HG03064 (cell line): ENCODE measurements at regions not wholly inside any gene's neighbourhood (a gene's known extent, or its start where the extent isn't known, plus 50 kb on each side); places are given as distances from the start of the nearest gene placed in this dataset.
"Not testable (repeated sequence)": the region's sequence is repeated elsewhere in the genome, so short reads cannot be mapped to it uniquely, and the experiment has no call there.

Source experiments
- ATAC-seq: cut with Tn5 transposase; IDR thresholded peaks from one replicate; pipeline ENCODE4 v1.9.1; 2021; ENCODE audit warnings: low read depth; ENCODE audit not compliant: unreplicated experiment

- not testable (repeated sequence) for ATAC-seq
Measured at GRCh38 chr10:63984061-63984460, 462.9 kb downstream of the REEP3 start.

- ATAC-seq, result no peak
Measured at GRCh38 chr10:63986536-63986935, 465.3 kb downstream of the REEP3 start.

- no peak for ATAC-seq
Measured at GRCh38 chr10:63987212-63987611, 466.0 kb downstream of the REEP3 start.

DNA sequence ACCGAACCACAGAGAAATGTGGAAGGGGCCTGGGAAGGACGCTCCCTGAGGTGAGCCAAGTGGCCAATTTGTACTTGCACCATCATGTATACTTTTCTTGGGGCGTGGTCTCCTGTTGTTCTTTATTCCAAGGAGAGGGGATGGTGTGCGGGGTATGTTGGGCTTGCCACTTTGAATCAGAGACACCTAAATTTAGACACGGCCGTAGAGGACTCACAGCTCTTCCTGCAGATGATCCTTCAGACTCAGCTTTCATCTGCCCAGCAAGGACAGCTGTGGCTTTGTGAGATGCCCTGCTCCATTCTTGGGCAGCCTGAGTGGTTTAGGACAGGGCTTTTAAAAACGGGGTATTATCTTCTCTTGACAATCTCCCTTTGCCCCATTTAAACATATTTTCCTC lies 473.2 kb downstream of the REEP3 start:
- no peak for ATAC-seq

GRCh38 chr10:64007157-64007556 lies 486.0 kb downstream of the REEP3 start:
- no peak for ATAC-seq

GRCh38 chr10:64010711-64011110 lies 489.5 kb downstream of the REEP3 start:
- ATAC-seq, result no peak

DNA sequence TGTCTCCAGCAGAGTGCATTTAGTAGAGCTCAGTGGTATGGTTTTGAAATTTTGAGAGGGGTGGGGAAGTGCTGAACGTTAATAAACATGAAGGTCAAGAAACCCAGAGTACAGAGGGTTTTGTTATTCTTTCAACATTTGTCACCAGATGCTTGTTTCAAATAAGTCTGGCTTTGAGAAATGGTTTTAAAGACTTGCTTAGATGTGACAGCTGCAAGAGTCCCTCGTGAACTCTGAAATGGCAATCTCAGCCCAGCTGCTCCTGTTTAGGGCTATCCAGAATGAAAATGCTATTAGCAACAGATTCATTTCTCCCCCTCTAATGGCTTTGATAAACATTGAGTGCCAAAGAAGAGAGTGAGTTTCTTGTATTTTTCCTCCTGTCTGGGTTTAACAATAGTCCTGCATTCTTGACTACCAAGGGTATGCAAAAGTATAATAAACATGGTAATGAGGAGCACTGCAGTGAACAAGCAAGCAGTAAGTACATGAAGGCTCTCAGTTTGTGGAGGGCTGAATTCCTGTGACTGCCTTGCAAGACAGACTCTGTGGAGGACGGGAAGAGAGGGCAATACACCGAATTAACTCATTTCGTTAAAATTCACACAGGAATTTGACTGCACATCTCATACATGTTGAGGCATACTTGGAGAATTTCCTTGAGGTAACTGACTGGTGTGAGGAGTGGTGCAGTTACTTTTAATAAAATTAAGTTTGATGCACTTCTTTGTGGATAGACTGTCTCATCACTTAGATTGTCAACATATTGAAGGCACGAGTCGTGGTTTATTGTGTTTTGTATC lies 490.9 kb downstream of the REEP3 start:
- ATAC-seq, result no peak

GRCh38 chr10:64014281-64014680 lies 493.1 kb downstream of the REEP3 start:
- no peak for ATAC-seq

- ATAC-seq, result no peak
Measured at GRCh38 chr10:64023926-64024470, 502.8 kb downstream of the REEP3 start.

DNA sequence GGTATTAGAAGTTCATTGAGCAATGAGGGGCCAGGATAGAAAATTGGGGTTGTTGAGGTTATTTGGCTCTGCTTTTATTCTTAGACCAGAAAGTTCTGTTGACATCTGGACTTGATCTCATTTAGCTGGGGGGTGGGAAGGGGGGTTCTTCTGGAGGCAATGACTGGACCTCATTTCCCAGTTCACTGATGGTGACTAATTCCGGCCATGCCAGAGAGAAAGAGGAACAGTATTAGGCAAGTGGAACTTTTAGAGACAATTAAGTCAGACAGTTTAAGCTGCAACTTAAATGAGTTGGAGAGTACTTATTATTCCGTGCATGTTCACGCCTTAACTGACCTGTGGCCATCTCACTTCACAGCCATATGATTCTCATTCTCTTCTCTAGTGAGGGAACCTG lies 512.5 kb downstream of the REEP3 start:
- no peak for ATAC-seq

GRCh38 chr10:64036321-64036930 lies 515.2 kb downstream of the REEP3 start:
- ATAC-seq, result no peak

DNA sequence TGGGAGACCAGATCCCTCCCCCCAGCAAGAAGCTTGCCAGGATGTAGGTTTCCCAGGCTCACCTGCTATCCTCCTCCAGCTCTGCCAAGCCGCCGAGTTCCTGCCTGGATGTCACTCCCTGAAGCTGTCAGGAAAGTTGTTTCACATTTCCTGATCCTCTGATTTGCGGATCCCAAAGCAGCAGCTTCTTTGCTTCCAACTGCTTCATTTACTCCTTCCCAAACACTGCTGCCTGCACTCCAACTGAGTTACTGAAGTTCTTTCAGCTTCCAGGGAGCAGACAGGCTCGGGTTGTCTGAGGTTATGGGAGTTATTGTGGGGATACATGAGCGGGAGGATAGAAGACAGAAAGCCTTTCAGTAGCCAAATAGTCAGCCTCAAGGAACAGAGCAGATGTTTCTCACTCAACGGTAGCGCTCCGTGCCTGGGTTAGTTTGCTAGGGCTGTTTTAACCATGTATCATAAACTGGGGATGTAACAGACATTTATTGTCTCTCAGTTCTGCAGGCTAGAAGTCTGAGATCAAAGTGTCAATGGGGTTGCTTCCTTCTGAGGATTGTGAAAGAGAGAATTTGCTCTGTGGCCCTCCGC lies 516.0 kb downstream of the REEP3 start:
- no peak for ATAC-seq

GRCh38 chr10:64038107-64038506 lies 516.9 kb downstream of the REEP3 start:
- ATAC-seq, result no peak

GRCh38 chr10:64039198-64039597 lies 518.0 kb downstream of the REEP3 start:
- peak; percentile 41 for ATAC-seq

- ATAC-seq, result peak; percentile 7
Measured at GRCh38 chr10:64040781-64041180, 519.6 kb downstream of the REEP3 start.

DNA sequence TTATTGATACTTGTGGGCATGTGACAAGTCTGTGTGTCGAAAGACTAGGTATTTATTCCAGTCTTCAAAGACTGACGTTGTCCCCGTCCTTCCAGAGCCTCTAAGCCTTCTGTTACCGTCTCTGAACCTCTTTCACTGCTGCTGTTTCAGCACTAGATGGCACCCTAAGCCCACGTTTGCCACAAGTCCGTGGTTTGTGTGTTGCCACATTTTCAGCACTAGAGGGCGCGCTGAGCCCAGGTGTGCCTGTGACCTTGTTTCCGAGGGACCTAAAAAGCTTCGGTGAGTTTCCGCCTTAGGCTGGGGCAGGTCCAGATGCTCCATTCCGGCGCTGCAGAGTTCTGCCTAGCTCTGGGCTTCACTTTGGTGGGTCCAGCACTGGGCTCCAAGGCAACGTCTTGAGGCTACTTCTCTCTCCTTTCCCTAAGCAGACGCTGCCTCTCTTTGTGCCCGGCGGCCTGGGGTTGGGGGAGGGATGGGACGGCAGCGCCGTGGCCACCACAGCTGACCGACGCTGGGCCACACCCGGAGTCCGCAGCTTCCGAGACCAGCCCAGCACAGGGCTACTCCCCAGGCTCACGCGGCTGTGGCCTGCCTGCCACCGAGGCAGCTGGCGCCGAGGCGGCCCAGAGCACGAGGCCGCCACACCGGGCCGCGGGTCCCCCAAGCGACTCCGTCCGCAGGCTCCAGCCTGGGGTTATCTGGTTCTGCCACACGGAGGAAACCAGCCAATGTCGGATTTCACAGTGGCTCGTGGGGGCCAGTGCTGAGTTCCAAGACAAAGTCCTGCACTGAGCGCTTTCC lies 520.2 kb downstream of the REEP3 start:
- peak; percentile 88 for ATAC-seq

GRCh38 chr10:64041989-64042490 lies 520.8 kb downstream of the REEP3 start:
- ATAC-seq, result no peak

- no peak for ATAC-seq
Measured at GRCh38 chr10:64044098-64044497, 522.9 kb downstream of the REEP3 start.

DNA sequence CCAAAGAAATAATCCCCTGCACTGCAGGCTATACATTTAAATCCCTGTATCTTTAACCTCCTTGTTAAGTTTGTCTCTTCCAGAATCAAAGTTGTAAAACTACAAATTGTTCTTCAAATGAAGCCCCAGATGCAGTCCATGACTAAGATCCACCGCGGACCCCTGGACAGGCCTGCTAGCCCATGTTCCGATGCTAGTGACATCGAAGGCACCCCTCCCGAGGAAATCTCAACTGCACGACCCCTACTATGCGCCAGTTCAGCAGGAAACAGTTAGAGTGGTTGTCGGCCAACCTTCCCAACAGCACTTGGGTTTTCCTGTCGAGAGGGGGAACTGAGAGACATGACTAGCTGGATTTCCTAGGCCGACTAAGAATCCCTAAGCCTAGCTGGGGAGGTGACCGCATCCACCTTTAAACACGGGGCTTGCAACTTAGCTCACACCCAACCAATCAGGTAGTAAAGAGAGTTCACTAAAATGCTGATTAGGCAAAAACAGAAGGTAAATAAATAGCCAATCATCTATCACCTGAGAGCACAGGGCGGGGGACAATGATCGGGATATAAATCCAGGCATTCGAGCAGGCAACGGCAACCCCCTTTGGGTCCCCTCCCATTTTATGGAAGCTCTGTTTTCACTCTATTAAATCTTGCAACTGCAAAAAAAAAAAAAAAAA lies 523.9 kb downstream of the REEP3 start:
- not testable (repeated sequence) for ATAC-seq

- no peak for ATAC-seq
Measured at GRCh38 chr10:64054392-64054791, 533.2 kb downstream of the REEP3 start.
